HG03139 (cell line): ENCODE measurements at regions not wholly inside any gene's neighbourhood (a gene's known extent, or its start where the extent isn't known, plus 50 kb on each side); places are given as distances from the start of the nearest gene placed in this dataset.

Source experiments
- ATAC-seq: cut with Tn5 transposase; IDR thresholded peaks from one replicate; pipeline ENCODE4 v1.9.1; 2021; ENCODE audit not compliant: unreplicated experiment

DNA sequence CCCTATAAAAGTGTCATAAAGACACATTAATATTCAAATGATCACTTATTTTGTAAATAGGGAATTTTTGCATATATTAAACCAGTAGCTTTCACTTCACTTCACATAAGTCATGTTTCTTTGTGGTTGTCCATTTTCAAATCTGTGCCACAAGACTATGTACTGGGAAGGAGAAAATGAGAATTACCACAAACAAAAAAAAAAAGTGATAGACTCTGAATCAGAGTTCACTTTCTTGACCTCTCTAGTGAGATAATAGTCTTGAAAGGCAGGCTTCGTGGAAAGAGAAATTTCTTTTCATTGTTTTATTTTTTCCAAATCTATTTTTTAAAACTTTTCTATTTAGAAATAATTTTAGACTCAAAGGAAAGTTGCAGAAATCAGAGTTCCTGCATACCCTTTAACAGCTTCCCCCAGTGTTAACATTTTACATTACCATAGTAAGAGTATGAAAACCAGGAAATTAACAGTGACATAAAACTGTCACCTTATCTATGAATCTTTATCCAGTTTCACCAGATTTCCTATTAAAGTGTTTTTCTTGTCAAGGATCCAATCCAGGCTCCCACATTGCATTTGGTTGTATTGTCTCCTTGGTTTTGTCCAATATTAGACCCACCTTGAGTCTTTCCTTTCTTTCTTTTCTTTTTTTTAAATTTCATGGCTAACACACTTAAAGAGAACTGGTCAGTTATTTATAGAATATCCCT is 215.4 kb upstream of the PGRMC2 start:
- ATAC-seq = no peak

DNA sequence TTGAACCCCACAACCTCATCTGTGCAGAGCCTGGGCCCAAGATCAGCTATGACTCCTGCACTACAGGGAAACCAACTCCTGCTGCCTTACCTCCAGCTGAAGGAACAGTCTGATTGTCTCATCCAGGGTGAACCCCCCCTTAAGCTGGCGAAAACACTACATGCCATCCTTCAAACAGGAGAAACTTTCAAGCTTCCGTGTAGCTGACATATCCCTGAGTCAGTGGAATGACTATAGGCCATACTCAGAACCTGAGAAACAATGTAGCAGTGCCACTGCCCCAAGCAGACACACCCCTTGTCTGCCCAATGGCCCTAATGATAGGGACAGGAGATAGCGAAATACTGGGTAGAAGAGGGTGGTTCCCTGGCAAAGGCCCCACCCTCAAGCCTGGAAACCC is 213.6 kb upstream of the PGRMC2 start:
- no peak for ATAC-seq

DNA sequence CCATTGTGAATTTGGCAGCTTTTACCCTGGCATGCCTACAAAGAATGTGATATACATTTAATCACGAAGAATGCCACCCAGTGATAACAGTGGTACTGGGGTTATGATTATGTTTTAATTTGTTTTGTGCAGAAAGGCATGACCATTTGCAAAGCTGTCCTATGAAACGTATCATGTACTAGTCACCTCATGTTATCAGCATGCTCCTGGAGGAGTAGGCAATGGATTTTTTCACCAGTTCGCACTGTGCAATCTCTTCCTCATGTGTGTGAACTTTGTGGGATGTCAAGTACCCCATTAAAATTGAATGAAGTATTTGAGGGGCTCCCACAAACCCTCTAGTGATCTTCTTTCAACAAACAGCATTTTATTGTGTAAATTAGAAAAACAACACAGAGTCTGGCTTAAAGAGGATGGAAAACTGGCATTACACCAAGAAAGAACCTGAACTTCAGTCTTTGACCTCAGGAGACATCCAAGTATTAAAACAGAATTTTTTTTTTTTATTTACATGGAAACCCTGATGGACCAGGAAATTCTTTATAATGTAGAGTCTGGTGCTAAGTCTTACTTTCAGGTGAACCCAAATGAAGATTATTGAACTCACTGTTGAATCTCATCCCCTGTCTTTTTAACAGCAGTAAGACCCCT is 200.6 kb upstream of the PGRMC2 start:
- no peak for ATAC-seq

DNA sequence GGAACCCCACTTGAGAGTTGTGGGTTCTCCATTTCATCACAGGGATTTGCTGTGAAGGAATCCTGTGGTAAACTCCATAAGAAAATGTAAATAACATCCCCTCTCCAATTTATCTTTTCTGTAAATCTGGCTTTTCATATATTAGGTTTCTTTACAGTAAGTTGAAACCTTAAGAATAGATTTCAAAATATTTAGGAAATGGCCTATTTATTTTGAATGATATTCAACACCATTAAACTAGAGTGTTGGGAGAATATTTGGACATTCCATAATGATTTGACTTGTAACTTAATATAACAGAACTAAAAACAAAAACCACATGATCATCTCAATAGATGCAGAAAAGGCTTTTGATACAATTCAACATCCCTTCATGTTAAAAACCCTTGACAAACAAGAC is 197.3 kb upstream of the PGRMC2 start:
- ATAC-seq = no peak

DNA sequence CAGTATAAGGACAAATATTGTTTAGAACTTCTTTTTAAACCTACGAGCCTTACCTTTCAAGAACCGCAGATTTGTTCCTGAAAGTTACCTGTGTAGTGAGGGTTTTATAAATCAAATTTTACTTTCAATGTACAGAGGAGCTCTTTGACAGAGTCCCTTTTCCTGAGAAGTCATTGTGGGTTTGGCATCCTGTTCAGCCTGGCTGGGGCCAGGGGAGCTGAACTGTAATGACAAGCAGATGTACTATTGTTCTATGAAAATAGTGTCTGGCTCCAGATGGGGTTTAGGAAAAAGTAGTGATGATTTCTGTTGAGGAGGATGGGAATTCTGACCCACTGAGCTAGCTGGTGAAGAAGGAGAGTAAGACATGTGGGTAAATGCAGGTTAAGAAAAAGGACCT is 196.2 kb upstream of the PGRMC2 start:
- no peak for ATAC-seq

DNA sequence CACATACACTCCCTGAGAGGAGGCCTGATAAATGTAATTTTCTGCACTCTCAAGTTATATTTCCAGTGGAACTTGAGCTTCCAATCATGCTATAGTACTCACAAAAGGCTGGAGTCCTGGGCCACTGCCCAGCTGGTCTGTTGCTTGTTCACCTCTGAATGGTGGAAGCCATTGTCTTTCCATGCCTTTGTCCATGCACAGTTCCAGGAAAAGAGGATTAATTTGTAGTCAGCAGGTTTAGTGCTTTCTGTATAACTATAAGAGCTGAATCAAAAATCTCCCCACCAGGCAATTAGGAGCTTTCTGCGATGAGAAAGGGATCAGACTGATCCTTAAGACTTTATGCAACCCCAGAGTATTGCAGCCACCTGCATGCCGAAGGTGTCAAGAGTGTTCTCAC is 195.4 kb upstream of the PGRMC2 start:
- ATAC-seq = no peak

DNA sequence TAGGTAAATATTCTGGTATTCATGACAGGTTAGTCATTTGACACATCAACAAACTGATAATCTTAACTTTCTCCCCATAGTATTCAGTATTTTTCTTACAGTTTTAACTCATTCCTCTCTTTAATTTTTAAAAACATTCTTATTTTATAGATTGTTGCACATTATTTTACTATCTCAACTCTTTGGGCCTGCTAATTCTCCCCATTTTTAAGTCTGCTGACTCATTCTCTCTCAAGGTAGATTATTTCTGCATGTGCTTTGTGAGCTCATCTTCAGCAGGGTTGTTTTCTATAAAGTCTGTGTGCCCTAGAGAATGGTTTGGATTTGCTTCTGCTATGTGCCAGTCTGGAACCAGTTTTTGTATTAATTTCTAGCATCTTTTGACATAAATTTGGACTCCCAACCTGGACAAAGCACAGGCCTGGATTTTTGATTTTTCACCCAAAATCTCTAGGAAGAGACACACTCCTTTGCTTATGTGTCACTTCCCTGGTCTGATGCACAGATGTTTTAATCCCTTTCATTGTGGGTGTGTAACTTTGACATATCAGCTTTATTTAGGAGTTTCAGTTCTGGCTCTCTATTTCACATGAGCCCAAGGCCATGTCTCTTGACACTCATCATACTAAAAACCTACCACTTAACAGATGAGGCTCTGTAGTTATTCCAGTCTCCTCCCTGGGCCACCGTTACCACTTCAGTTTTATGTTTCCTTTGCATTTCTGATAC is 194.3 kb upstream of the PGRMC2 start:
- no peak for ATAC-seq

DNA sequence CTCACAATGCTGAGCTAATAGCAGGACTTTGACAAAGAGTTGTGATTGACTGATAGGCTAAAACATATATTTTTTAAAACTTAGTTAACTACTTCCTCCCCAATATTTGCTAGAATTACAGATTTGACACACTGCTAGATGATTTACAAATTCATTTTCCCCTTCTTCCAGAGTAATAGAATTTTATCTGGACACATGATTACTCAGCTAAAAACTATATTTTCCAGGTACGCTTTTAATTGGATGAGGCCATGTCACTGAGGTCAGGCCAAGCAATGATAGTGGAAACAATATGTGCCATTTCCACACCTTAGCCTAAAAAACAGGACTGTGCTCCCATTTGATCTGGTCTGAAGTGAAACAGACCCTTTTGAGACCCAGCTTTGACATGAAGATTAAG is 193.3 kb upstream of the PGRMC2 start:
- ATAC-seq = no peak

DNA sequence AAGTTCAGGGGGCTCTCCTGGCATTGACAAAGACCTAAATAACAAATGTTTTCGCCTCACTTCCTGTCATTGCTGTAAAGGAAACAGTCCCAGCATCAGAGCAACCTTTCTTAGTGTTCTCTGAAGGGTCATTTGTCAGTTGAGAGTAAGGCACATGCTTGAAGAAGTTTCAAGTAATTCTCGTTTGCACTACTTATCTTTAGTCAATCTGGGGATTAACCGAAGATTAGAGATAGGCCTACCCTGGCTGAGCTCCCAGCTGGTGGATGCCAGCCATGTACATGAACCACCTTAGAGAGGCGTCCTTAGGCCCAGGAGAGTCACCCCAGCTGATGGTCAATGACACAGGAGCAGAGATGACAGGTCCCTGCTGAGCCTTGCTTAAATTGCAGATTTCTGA is 189.9 kb upstream of the PGRMC2 start:
- ATAC-seq = no peak

DNA sequence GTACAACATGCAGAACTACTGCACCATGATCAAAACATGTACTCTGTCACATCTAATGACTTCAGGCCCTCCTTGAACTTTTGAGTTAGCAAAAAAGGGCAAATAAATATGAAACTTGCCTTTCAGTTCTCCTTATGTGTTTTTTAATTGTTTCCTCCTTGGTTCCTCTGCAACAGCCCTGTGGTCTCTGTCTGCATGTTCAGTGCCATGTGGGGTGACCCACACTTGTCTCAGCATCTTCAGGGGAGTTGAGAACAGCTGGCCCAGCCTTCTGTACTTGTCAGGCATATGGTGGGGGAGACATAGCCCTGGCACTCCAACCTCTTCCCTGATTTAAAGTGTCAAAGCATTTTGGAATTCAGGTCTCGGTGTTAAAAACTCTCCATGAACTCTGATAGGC is 188.0 kb upstream of the PGRMC2 start:
- no peak for ATAC-seq

DNA sequence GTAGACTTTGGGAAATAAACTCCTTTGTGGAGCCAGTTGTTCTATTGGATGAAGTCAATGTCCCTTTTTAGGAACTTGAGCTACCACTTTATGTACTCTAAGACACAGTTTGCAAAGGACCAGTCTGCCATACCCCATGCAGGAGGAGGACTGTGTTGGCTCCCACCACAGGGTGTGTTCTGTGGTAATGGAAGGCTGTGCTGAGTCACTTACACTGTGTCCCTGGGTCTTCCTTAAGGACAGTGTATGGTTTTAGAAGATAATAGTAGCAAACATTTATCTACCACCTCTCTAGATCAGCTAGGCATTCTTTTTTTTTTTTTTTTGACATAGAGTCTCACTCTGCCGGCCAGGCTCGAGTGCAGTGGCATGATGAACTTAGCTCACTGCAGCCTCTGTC is 184.0 kb upstream of the PGRMC2 start:
- ATAC-seq = no peak

DNA sequence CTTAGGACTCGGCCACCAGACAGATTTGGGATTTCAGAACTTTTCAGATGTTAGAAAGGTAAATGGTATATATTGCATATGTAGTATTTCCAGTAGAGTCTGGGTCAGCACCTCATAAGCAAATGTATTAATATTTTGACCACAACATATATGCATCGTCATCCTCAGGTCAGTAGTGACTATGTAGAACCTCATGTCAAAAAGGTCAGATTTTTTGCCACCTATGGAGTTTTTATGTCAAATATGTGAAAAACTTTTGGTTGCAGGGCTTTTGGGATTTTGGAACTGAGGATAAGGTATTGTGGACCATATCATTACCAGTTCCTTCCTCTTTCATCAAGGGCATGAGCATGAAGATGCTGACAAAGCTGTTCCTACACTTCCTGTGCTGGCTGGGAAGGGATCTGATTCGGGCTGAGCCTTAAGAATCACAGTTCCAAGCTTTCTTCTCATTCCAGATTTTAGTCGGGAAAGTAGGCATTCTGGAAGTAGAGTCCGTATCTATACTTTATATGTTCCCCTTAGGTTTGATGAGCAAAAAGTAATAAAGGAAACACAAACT is 183.0 kb upstream of the PGRMC2 start:
- no peak for ATAC-seq

DNA sequence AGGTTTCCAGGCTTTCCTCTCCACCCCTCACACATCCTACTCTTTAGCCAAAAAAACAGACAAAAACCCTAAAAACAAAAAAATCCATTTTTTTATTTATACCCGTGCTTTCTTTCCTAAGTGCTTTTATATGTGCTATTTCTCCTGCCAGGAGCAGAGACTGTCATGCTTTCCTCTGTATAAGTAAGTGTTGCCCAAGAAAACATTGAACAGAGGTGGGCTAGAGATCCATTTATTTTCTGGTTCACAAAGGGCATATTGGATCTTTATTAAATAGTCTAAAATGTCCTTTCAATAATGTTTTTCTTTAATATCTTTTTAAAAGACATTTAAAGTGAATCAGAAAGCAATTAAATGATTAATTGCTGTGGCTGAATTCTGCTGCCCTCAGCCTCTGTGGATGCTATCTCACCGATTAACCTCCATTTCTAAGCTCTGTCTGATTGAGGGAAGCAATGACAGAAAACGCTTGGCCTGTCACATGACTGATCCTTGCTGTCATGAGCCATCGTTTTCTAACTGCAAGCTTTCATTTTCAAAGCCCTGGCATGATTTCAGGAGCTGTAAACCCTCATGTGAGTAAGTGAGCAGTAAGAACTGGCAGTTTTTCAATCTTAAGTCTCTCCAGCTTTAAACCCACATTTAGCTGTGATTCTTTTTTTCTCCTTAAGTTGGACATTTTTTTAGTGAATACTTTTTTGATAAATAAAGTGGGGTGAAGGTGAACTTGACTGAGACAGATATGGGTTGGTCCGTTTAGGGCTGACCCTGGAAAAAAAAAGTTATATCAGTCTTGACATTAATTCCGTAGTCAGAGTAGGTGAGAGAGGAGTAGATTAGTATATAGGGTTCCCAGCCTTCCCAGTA is 180.7 kb upstream of the PGRMC2 start:
- ATAC-seq = no peak

DNA sequence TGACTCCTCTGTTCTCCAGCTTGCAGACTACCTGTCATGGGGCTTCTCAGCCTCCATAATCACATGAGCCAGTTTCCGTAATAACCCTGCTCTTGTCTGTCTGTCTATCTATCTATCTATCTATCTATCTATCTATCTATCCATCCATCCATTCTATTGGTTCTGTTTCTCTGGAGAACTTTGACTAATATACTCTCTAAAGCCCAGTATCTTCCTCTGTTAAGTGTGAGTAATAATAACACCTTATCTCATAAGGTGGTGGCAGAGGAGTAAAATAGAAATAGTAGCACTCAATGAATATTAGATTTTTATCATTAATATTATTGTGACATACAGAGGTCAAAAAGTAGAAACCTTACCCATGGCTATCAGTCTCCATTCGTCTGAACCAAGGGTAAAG is 177.9 kb upstream of the PGRMC2 start:
- ATAC-seq = no peak

DNA sequence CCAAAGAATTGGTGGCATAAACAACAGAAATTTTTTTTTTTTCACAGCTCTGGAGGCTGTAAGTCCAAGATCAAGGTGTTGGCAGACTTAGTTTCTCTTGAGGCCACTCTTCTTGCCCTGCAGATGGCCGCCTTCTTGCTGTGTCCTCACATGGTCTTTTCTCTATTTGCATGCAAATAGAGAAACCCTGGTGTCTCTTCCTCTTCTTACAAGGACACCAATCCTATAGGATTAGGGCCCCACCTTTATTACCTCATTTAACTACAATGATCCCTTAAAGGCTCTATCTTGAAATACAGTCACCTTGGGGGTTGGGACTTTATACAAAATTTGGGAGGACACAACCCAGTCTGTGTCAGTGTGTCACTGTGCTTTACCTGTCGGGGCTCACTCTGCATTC is 175.4 kb upstream of the PGRMC2 start:
- no peak for ATAC-seq

DNA sequence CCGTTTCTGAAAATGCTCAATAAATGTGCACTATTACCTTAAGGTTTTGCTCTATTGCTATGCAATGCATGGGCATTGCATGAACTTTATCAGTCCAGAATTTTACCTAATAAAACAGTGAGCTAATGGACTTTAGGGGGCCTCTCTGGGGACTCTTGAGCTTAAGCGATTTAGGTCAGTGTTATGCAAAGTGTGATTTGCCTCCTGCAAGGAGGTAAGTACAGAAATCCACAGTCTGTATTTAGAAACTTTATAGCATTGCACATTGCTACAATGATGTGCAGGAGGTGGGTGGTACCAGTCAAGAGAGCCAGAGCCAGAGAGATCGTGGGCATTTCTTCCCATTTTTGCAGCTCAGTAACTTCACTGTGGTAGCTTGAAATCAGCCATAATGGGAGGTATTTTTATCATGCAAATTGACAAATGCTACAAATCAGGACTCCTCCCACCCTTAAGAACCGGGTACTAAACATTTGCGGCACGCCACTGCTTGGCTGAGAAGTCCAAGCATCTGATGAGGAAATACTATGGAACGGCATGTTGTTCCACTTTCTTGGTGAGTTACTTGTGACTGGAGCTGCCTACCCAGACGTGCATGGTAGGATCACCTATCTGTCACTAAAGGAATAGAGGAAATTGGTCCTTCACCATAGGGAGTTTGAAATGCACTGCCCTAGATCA is 174.6 kb upstream of the PGRMC2 start:
- ATAC-seq = no peak

DNA sequence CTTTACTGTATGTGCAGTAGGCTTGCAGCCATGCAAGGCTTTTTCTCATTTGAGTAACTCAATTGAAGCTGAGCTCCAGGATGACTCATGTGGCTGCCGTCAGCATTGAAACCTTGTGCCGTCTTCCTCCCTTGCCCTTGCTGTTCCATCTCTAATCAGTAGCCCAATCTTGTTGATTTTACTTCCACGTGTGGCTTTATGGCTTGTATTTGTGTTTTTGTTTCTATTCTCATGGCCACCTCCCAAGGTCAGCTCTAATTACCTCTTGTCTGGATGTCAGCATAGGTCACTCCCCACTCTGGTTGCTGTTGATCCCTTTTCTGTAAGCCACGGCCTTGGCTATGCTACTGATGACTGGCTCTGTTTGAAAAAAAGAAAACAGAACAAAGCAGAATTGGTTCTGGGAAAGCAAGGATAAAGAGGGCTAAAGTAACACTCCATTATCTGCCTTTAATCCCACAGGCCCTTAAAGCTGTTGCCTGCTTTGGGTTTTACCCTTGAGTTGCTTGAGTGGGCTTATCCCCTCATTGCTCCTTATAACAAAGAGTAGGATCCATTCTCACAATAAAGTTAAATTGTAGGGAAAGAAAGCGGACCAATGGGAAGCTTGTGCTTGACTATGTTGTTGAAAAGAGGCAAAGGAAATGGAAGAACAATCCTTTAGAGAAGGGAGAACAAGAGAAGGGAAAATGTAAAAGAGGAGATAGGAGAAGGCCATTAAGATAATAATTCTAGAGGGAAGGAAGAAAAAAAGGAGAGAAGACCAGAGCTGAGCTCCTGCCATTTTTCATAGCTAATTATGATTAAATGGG is 173.9 kb upstream of the PGRMC2 start:
- no peak for ATAC-seq

DNA sequence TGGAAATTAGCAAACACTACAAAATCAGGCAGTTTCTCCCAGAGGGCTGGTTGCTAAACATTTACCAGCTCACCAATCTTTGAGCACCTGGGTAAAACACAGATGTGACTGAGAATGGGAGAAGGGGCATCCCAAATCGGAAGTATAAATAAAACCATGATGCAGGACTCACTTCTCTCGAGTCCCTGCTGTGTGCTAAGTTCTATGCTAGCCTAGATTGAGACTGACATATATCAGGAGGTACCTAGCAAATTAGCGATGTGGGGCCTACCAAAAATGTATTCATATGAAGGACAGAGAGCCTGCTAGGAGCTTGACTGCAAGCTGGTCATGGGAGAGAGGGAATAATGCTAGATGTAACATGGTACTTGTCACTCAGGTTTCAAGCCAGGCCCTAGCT is 171.9 kb upstream of the PGRMC2 start:
- ATAC-seq = no peak

DNA sequence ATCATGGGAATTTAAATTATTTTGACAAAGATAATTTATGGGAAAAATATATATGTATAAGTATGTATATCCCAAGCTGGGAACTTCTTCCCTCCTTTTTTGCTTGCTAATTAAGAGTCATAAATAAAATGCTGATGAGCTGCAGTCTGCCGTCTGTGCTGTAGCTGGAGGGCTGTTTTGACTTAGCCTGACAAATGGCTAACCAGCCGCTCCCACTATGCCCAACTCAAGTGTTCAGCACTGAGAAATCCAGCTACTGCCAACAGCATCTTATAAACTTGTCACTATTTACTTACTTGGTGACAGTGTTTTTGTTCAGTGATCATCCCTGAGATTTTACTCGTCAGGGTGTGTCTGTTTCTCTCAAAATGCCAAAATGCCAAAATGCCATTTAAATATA is 171.2 kb upstream of the PGRMC2 start:
- no peak for ATAC-seq

DNA sequence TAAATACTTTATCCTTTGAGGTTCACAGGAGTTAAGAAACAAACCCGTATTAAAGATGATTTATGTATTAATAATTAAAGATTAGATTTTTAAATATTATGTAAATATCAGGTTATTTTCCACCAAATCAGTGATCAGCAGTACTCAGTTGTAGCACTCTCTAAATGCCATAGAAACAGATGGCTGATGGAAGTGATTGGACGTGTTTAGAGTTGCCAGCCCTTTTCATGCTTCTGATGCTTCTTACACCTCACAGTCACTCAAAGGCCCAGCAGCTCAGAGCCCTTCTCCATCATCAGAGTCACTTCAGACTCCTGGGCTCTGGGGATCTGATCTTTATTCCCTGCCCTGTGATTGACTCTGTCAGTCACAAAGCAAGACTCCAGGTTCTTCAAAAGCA is 170.1 kb upstream of the PGRMC2 start:
- no peak for ATAC-seq
